ENCODE measurements at regions not wholly inside any gene's neighbourhood (a gene's known extent, or its start where the extent isn't known, plus 50 kb on each side); places are given as distances from the start of the nearest gene placed in this dataset.

- TF ChIP-seq POLR2A (IDR thresholded peaks at IDR 0.05; ENCODE audit: low read depth, low read length) (no peak), POLR2AphosphoS5 (IDR thresholded peaks at IDR 0.05; ENCODE audit: low read depth, low read length) (no peak), SPI1 (IDR thresholded peaks at IDR 0.05; ENCODE audit: low read depth, low read length) (no peak)
Observed at GRCh38 chr2:226360658-226361057, 439.0 kb downstream of the IRS1 start.
